Stimulated activated CD4-positive, alpha-beta T cell treated with anti-CD3 and anti-CD28 coated beads, Interleukin-1b, Interleukin-23, amount 100 ng/mL, for 48 hours (primary cell): ENCODE measurements at regions not wholly inside any gene's neighbourhood (a gene's known extent, or its start where the extent isn't known, plus 50 kb on each side); places are given as distances from the start of the nearest gene placed in this dataset.

Source experiments
- DNase-seq: peaks from one replicate; pipeline ENCODE4 v3.0.0-alpha.2; 2020

DNA sequence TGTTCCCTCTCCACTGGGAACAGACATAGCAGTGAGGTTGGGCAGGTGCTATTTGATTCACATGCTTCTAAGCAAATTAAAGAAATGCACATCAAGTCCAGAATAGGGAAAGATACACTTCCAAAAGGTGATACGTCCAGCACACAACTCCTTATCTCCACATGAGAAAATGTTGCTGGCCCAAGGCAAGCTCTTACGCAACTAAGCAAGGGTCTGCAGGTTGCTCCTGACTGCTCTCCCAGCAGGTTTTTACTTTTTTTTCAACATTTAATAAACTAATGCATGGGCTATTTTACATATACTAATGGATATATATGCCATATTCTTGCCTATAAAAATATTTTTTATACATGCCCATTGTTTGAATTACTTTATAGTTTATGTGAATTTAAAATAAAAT, 818.5 kb upstream of the ROBO1 start:
- DNase-seq, result no peak

GRCh38 chr3:80580146-80580545, 812.3 kb upstream of the ROBO1 start:
- DNase-seq, result no peak

DNA sequence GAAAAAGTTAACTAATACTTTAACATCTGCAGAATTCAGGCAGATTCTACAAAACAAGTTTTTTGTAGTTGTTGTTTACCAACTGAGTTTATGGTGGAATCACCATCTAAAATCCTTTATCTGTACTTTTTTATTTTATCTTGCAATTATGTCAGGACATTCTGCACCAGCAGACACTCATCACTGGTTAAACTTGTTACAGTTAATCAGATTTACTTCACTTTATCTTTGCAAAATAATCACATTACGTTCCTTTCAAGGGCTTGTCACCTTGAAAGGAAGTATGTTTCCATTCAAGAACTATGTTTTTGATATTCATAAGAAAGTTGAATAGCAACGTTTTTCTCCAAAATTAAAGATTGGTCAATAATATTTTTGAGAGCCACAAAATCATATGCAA, 796.6 kb upstream of the ROBO1 start:
- no peak for DNase-seq

- DNase-seq, result no peak
Measured at GRCh38 chr3:80559701-80560100, 791.9 kb upstream of the ROBO1 start.

- no peak for DNase-seq
Measured at GRCh38 chr3:80556763-80557162, 789.0 kb upstream of the ROBO1 start.

GRCh38 chr3:80554304-80554703, 786.5 kb upstream of the ROBO1 start:
- no peak for DNase-seq

DNA sequence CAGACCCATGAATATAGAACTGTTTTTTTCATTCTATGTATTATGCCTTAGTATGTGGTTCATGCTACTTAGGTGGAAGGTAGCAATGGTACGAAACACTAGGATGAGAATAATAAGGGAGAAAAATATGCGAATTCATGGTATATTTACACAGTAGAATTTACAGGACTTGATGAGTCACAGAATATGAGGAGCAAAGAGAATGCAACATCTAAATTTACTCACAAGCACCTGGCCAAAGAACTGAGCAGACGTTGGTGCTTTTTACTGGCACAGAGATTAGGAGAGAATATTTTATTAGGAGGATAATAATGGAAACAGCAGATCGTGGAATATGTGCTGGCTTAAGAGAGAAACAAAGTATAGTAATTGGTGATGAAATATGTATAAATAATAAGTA, 785.4 kb upstream of the ROBO1 start:
- DNase-seq, result no peak

DNA sequence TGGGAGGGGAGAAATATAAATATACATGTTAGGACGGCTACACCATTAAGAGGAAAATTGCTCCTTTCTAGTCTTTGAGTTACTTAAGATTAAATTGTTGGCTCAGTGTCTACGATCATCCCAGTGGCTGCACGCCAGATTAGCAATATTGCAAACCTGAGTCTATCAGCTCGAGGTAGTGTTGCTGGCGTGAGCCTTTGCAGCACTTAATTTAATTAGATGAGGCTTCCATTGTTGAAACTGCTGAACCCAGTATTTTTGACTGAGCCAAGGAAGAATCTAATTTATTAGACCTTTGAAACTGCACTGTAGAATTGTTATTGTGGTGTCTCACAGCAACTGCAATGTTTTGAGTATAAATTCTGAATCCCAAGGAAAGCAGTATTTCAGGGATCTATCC, 782.4 kb upstream of the ROBO1 start:
- DNase-seq, result no peak

- DNase-seq, result no peak
Measured at GRCh38 chr3:80549173-80549572, 781.4 kb upstream of the ROBO1 start.

DNA sequence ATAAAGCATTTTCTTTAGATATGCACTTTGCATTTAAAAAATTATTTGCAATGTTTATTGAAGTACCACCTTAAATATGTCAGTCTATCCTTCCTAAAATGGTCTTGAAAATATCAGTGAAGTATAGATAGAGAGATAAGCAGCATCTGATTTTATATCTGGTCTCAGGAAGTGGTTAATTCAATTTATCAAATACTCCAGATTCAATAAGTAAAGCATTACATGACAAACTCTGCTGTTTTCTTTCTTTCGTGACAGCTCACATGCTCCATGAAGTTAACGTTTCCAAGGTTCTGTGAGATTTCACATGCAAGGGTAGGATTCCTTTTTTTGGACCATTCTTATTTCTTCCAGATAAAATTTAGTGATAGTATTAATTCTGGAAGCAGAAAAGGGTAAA, 775.4 kb upstream of the ROBO1 start:
- DNase-seq, result no peak

- DNase-seq, result no peak
Measured at GRCh38 chr3:80542456-80542855, 774.7 kb upstream of the ROBO1 start.

GRCh38 chr3:80537680-80538079, 769.9 kb upstream of the ROBO1 start:
- DNase-seq, result no peak

DNA sequence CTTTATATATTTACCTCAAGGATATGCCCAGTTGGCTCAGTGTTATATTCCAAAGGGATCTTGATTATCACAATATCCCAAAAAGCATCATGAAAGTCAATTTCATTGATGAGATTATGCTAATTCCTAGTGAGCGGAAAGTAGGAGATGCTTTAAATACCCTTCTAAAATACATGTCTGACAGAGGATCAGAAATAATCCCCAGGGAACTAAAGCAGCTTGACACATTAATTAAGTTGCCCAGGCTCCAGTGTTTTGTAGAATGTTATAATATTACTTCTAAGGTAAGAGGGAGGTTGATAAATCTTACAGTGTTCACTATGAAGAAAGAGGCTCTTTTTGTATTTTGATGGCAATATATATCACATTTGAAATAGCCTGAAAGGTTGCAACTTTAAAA, 767.5 kb upstream of the ROBO1 start:
- DNase-seq, result no peak

- no peak for DNase-seq
Measured at GRCh38 chr3:80533553-80533952, 765.8 kb upstream of the ROBO1 start.

- DNase-seq, result no peak
Measured at GRCh38 chr3:80526153-80526552, 758.4 kb upstream of the ROBO1 start.

DNA sequence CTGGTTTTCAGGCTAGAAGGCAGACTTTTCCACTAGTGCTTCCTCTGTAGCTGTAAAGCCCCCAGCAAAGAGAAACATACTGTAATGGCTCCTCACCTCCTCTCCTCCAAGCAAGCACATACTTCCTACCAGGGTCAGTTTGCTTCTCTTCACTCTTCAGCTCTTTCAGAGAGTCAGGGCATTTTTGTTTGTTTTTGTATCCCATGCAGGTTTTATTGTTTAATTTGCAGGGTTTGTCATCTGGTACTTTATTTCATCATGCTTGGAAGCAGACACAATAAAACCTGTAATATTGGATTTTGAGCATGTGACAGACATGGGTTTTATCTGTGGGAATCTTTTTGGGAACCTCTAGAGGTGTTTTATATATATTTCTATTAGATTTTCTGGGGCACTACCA, 753.3 kb upstream of the ROBO1 start:
- no peak for DNase-seq

- DNase-seq, result no peak
Measured at GRCh38 chr3:80519436-80519835, 751.6 kb upstream of the ROBO1 start.

- DNase-seq, result no peak
Measured at GRCh38 chr3:80496452-80496851, 728.7 kb upstream of the ROBO1 start.

GRCh38 chr3:80492162-80492561, 724.4 kb upstream of the ROBO1 start:
- no peak for DNase-seq

DNA sequence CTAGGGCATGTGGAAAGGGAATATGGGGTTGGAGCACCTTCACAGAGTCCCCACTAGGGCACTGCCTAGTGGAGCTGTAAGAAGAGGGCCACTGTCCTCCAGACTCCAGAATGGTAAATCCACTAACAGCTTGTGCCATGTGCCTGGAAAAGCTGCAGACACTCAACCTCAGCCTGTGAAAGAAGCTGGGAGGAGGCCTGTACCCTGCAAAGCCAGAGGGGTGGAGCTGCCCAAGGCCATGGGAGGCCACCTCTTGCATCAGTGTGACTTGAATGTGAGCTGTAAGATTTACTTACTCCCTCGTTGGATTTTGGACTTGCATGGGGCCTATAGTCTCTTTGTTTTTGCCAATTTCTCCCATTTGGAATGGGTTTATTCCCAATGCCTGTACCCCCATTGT, 705.2 kb upstream of the ROBO1 start:
- no peak for DNase-seq

GRCh38 chr3:80472459-80472858, 704.7 kb upstream of the ROBO1 start:
- DNase-seq, result no peak

DNA sequence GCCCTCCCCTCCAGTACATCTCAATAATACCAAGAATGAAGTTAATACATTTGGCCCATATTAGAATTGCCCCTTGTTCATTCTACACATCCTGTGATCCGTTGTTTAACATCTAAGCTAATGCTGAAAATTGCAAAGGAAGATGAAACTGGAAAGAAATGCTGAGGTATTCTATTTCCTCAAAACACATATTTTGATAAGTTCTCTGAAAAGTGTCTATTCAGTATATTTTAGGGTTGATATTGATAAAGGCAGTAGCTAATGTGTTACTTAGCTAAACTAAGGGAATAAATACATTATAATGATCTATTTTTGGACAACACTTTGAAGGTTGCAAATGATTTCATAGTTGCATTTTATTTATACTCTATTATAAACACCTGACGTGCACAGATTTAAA, 702.6 kb upstream of the ROBO1 start:
- no peak for DNase-seq

- no peak for DNase-seq
Measured at GRCh38 chr3:80465746-80466145, 697.9 kb upstream of the ROBO1 start.

DNA sequence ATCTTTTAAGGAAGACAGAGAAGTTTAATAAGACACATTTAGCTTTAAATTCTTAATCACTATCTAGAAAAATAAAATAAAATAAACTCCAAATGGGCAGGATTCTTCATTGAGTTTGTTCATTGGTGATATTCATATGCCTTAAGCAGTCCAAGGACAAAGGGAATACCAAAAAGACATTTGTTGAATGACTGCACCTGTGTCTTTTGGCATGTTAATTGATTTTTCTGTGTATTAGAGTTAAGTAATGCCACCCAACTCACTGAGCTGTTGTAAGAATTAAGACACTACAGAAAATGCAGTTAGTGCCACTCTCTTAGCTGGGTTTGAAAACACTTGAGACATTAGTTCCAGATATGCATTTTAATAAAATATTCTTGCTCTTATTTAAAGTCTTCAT, 683.6 kb upstream of the ROBO1 start:
- DNase-seq, result no peak

GRCh38 chr3:80445641-80446040, 677.8 kb upstream of the ROBO1 start:
- DNase-seq, result no peak

- DNase-seq, result no peak
Measured at GRCh38 chr3:80445053-80445452, 677.3 kb upstream of the ROBO1 start.
